HG03378 (cell line): ENCODE measurements at regions not wholly inside any gene's neighbourhood (a gene's known extent, or its start where the extent isn't known, plus 50 kb on each side); places are given as distances from the start of the nearest gene placed in this dataset.
A peak's percentile ranks its signal among the peaks of the same experiment; 100 is the strongest.

Source experiments
- ATAC-seq: cut with Tn5 transposase; IDR thresholded peaks from one replicate; pipeline ENCODE4 v1.9.1; 2021; ENCODE audit warnings: mild to moderate bottlenecking, moderate library complexity; ENCODE audit not compliant: unreplicated experiment

- no peak for ATAC-seq
Measured at GRCh38 chr2:145126146-145126545, 606.2 kb upstream of the ZEB2 start.

- no peak for ATAC-seq
Measured at GRCh38 chr2:145124085-145124484, 604.2 kb upstream of the ZEB2 start.

GRCh38 chr2:145123606-145124005, 603.7 kb upstream of the ZEB2 start:
- no peak for ATAC-seq

DNA sequence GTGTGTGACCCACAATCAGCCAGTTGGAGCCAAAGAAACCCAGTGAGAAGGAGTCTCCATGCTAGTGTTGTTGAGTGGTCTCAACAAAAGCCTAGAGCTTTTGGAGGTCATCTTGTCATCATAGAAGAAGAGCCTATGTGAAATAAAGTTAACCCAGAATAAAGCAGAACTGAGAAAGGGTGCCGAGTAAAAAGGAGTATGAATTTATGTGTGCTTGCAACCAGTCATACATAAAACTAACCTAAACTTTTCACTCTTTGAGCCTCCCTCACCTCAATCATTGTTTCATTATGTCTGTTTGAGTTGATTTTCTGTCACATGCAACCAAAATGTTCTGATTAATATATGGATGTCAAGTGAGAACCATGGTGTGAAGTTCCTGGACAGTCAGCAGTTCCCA, 599.3 kb upstream of the ZEB2 start:
- ATAC-seq = peak; percentile 68

DNA sequence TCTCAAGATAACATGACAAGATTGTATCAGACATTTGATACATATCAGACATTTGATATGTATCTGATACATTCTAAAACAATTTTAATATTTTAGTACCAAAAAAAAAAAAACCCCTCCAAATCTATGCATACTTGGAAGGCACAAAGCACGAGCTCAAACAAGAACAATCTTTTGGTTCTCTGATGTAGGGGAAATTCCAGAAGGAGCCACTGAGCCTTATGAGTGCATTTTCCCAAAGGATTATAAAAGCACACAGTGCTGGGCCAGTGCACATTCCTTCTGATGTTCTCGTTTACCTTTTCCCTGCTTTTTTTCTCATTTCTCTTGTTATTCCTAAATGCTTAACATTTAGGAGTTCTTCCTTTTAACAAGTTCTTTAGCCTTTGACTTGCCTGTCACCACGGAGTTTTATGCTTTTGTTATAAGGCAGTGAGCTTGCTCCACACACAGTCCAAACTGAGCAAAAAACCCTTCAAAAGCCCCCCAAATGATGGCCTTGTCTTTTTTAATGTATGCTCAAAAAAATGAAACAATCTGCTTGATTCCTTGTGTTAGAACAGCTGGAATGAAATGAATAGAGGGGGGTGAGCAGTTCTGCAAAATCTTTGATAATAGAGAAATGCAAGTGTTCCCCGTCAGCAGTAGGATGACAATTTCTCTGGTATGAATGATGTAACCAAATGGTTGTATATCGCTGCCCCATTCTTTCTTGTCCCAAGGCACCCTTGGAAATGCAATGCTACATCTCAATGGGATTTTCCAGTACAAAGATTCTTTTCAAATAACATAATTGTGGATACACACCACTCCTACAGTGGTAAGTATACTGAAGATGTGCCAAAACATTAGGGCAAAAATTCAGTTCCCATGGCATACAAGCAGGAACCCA, 597.2 kb upstream of the ZEB2 start:
- ATAC-seq = no peak

DNA sequence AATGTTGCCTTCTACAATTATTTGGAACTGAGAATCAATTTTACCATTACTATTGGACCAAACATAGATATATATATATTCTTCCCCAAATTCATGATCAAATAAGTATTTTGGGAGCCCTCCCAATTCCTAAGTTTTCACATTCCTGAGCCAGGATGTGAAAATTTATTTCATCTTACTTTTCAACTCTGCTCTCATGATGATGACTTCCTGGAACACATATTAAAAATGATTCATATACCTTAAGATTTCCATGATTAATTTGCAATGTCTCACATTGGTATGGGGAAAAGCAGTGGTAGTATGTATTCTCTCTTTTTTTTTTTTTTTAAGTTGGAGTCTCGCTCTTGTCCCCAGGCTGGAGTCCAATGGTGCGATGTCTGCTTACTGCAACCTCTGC, 596.1 kb upstream of the ZEB2 start:
- no peak for ATAC-seq

GRCh38 chr2:145114726-145115125, 594.8 kb upstream of the ZEB2 start:
- no peak for ATAC-seq

- ATAC-seq = no peak
Measured at GRCh38 chr2:145112467-145112866, 592.5 kb upstream of the ZEB2 start.

DNA sequence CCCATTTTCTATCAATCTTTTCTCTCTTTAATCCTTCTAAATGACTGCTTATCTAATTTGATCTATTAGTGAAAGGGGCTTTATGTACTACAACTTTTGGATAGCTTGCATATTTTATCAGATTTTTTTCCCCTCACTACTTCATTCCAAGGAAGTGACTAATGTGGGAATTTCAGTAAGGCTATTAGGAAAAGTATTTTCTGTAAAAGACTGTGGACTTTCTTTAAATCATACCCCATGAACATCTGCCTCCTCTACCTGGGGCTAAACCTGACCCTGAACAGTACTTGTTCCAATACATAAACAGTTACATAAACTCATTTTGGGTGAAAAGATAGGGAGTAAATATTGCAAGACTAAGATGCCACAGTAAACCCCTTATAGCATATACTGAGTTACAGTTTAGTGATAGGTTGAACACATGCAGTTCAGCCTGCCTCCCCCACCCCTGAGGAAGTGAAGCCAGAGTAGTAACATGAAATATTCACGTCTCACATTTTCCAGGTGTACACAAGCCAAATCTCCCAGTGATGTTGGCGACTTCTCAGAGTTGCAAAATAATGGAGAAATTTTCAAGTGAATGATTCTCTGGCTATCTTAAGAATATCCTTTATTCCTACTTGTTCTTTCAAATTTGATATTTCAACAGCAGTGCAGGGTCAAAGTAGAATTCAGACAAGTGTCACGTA, 590.9 kb upstream of the ZEB2 start:
- ATAC-seq = no peak

- no peak for ATAC-seq
Measured at GRCh38 chr2:145108959-145109710, 589.2 kb upstream of the ZEB2 start.

- no peak for ATAC-seq
Measured at GRCh38 chr2:145108361-145108778, 588.5 kb upstream of the ZEB2 start.

GRCh38 chr2:145106293-145106692, 586.4 kb upstream of the ZEB2 start:
- no peak for ATAC-seq

DNA sequence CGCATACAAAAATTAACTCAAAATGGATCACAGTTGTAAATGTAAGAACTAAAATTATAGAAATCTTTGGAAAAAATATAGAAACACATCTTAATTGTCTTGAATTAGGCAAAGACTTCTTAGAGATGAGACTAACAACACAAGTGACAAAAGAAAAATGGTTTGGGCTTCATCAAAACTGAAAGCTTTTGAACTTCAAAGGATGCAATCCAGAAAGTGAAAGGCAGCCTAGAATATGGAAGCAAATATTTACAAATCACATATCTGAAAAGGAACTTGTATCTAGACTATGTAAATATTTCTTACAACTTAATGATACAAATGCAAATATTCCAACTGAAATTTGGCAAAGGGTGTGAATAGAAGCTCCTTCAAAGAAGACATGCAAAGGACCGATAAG, 582.8 kb upstream of the ZEB2 start:
- ATAC-seq = no peak

GRCh38 chr2:145100301-145100700, 580.4 kb upstream of the ZEB2 start:
- ATAC-seq = no peak

DNA sequence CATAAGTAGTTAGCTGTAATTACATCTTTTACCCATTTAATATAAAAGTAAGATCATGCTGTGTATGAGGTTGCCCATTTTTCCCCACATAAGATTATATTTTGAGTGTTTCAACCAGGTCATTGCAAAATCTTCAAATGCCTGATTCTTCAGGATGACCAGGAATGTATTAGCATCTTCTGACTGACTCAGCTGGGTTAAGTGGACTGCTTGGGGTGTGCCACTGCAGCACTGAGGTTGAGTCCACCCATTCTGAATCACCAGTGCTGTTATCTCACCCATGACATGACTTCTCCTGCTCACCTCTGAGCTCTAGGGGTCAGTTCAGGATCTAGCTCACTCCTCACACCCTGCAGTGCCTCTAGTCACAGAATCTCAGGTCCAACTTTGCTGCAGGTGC, 576.7 kb upstream of the ZEB2 start:
- ATAC-seq = no peak

DNA sequence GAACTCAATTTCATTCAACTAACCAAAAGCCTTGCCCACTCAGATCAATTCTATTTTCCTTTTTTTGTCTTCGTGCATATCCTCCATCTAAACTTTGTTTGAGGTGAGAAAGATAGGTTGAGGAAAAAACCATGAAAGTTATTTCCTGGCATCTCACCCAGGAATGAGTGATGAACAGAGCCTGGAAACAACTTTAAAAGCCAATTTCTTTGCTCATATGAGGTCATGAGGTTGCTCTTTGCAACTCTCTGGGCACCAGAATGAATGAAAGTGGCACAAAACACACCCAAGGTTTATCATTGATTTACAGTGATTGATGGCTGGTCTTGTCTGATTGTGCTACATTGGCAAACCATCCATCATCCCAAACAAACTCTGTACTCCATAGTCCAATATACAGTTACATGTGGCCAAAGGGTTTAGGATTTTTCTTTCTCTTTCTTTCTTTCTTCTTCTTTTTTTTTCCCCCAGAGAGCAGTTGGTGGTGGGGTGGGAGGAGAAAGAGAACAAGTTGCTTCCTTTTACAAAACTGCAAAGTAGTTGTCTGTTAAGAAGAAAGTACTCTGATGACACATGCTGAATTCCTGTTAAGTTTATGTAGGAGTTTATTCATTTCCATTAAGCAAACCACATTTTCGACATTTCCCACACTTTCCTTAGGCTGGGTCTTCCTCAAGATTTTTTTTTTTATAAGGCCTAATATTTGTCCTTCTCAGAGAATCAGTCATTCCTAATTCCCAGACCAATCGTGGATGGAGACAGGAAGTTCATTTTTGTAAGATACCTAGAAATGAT, 575.9 kb upstream of the ZEB2 start:
- ATAC-seq = no peak

DNA sequence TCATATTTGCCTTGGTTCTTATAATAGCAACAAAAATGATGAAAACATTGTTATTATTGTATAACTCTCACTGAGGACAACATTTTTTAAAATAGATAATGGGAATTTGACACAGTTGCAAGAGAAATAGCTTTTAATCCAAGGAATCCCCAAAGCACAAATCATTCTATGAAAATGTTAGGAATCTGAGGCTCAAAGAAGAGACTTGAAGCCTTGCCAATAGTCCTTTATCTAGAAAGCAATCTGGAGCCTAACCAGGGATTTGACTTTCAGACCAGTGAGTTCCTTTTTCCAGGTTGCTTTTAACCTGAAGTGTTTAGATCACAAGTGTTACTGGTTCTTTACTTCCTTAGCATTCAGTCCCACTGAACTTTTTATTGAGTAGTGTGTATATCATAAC, 574.5 kb upstream of the ZEB2 start:
- no peak for ATAC-seq

DNA sequence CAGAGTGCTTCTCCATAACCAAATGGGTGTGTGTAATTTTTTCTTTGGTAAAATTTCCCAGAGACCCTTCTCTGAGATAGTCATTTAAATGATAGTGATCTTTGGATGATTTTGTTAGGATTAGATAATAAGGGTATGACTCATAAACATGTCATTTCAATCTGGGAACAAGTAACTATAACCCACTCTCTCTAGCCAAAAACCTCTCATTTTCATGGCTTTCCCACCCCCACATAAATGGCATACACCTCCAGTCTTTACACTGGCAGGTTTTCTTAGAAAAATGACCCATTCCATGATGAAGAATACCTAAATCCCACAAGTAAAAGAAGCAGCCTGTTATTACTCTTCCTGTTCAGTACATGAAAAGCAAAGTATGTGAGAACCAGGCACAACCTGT, 572.0 kb upstream of the ZEB2 start:
- ATAC-seq = no peak

DNA sequence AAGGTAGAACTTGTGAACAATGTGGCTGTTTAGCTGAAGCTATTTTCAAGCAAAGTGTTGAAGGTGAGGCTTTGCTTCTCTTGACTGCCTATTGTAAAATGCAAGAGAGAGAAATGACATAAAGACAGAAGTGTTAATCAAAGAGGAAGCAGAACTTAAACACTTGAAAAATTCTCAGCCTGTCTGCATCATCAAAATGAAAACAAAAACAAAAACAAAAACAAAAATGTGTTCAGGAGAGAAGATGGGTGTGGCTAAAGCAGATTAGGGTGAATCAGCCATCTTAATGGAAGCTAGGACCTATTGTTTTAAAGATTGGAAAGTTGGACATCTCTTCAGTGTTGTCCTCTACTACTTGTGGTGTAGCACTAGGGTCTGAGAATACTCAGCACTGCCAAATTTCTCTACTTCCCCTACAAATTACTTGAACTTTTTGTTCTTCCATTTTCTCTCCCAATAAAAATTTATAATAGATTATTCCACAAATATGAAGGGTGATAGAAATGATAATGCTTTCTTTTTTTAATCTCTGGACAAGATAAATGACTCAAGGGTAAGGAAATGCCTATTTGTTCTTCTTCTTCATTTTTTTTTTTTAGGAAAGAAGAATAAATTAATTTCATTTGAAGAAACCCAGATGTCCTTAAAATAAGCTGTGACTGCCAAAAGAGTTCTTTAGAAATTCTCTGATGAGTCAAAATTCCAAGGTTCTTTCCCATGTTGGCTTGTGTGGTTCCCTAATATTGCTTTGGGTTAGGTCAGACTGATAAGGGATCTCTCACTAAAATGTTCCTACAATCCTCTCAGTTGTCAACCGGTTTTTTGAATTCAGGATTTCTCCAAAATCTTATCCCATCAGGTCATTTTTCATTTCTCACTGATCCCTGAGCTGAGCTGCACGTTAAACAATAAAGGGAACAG, 571.2 kb upstream of the ZEB2 start:
- ATAC-seq = no peak

GRCh38 chr2:145088756-145089155, 568.8 kb upstream of the ZEB2 start:
- no peak for ATAC-seq
